DND-41 (cell line): ENCODE measurements at regions not wholly inside any gene's neighbourhood (a gene's known extent, or its start where the extent isn't known, plus 50 kb on each side); places are given as distances from the start of the nearest gene placed in this dataset.

ENCODE experiments used
- ATAC-seq: fragments of 200-7000 bp; cut with Tn5 transposase; 3 replicates; pipeline ENCODE4 v1.9.1; 2021; ENCODE audit warnings: low read depth; ENCODE audit not compliant: insufficient read depth
- DNase-seq: peaks from one replicate; pipeline ENCODE4 v3.0.0-alpha.2; 2020
- H2AFZ ChIP-seq: 2 replicates; pipeline ENCODE4 v1.6.0; 2012; ENCODE audit warnings: low read depth, low read length
- H3K27ac ChIP-seq: 2 replicates; pipeline ENCODE4 v1.5.1; 2012; ENCODE audit warnings: low read length, inconsistent platforms
- H3K27me3 ChIP-seq: fragments of 200-600 bp; sonication (generic); 2 replicates; pipeline ENCODE4 v1.6.0; 2012; ENCODE audit warnings: low read length, mild to moderate bottlenecking, inconsistent platforms; ENCODE audit not compliant: insufficient read depth, poor library complexity
- H3K36me3 ChIP-seq: 2 replicates; pipeline ENCODE4 v1.5.1; 2012; ENCODE audit warnings: low read length, inconsistent platforms; ENCODE audit not compliant: insufficient read depth
- H3K4me1 ChIP-seq: 2 replicates; pipeline ENCODE4 v1.5.1; 2012; ENCODE audit warnings: mild to moderate bottlenecking, low read length; ENCODE audit not compliant: insufficient read depth
- H3K4me2 ChIP-seq: 2 replicates; pipeline ENCODE4 v1.6.0; 2012; ENCODE audit warnings: mild to moderate bottlenecking, moderate library complexity, low read length, inconsistent platforms; ENCODE audit not compliant: insufficient read depth
- H3K4me3 ChIP-seq, 2 experiments: fragments of 200-600 bp in 1 of 2; shearing (Covaris generic) in 1 of 2; 2 replicates each; pipeline ENCODE4 v1.5.1; 2012 to 2016; ENCODE audit warnings: inconsistent platforms in 2 of 2, low read length in 2 of 2, mild to moderate bottlenecking in 2 of 2, low read depth in 1 of 2, moderate library complexity in 1 of 2
- H3K79me2 ChIP-seq: 2 replicates; pipeline ENCODE4 v1.6.0; 2012; ENCODE audit warnings: low read length, inconsistent platforms; ENCODE audit not compliant: insufficient read depth
- H3K9ac ChIP-seq: 2 replicates; pipeline ENCODE4 v1.6.0; 2012; ENCODE audit warnings: low read depth, mild to moderate bottlenecking, inconsistent platforms, low read length, moderate library complexity
- H3K9me3 ChIP-seq: 2 replicates; pipeline ENCODE4 v1.5.1; 2012; ENCODE audit warnings: low read length, moderate library complexity, mild to moderate bottlenecking, inconsistent platforms; ENCODE audit not compliant: insufficient read depth, severe bottlenecking
- H4K20me1 ChIP-seq: 2 replicates; pipeline ENCODE4 v1.6.0; 2012; ENCODE audit warnings: low read length; ENCODE audit not compliant: insufficient read depth
- CTCF ChIP-seq: IDR thresholded peaks from 2 replicates; pipeline ENCODE4 v1.5.1; 2012; ENCODE audit warnings: borderline replicate concordance, low read length, moderate library complexity, mild to moderate bottlenecking; ENCODE audit not compliant: poor library complexity, severe bottlenecking; ENCODE audit errors: extremely low read depth
- EZH2 ChIP-seq: IDR thresholded peaks from 3 replicates; pipeline ENCODE4 v1.6.1; 2012; ENCODE audit warnings: borderline replicate concordance, low read depth, mild to moderate bottlenecking, moderate library complexity, low read length, inconsistent platforms; ENCODE audit not compliant: severe bottlenecking

GRCh38 chr12:47326190-47326589 lies 246.4 kb upstream of the AMIGO2 start:
- H2AFZ ChIP-seq: no peak overlapping the region
- H3K27me3 ChIP-seq: no peaks in the 10 kb centered on the region
- H3K4me1 ChIP-seq: no peaks in the 10 kb centered on the region
- H3K36me3 ChIP-seq: no peaks in the 10 kb centered on the region
- H3K9me3 ChIP-seq: no peaks in the 10 kb centered on the region
- H3K4me2 ChIP-seq: no peak overlapping the region
- DNase-seq: no peak
- TF ChIP-seq CTCF (no peak), EZH2 (no peak)
- no peaks in the 10 kb centered on the region for H3K79me2 ChIP-seq
- H3K9ac ChIP-seq: no peak overlapping the region
- no peak overlapping the region for H3K27ac ChIP-seq
- ATAC-seq: no peak
- H4K20me1 ChIP-seq: no peaks in the 10 kb centered on the region
- H3K4me3 ChIP-seq: no peak overlapping the region

- no peaks in the 10 kb centered on the region for H3K79me2 ChIP-seq
- no peaks in the 10 kb centered on the region for H3K9me3 ChIP-seq
- H3K27ac ChIP-seq: no peak overlapping the region
- no peaks in the 10 kb centered on the region for H4K20me1 ChIP-seq
- ATAC-seq (no peak), DNase-seq (no peak)
- no peak overlapping the region for H3K4me2 ChIP-seq
- TF ChIP-seq EZH2: no peak
- TF ChIP-seq CTCF: no peak
- no peaks in the 10 kb centered on the region for H3K4me1 ChIP-seq
- no peaks in the 10 kb centered on the region for H3K27me3 ChIP-seq
- no peak overlapping the region for H3K4me3 ChIP-seq
- H2AFZ ChIP-seq: no peak overlapping the region
- no peak overlapping the region for H3K9ac ChIP-seq
- no peaks in the 10 kb centered on the region for H3K36me3 ChIP-seq
These were observed 244.0 kb upstream of the AMIGO2 start for GRCh38 chr12:47323802-47324201.

GRCh38 chr12:47321436-47321835 lies 241.7 kb upstream of the AMIGO2 start:
- DNase-seq (no peak), ATAC-seq (no peak)
- H3K4me2 ChIP-seq: no peak overlapping the region
- H3K36me3 ChIP-seq: no peaks in the 10 kb centered on the region
- TF ChIP-seq EZH2 (no peak), CTCF (no peak)
- no peak overlapping the region for H3K4me3 ChIP-seq
- no peaks in the 10 kb centered on the region for H3K79me2 ChIP-seq
- H3K9me3 ChIP-seq: no peaks in the 10 kb centered on the region
- no peaks in the 10 kb centered on the region for H3K27me3 ChIP-seq
- H3K27ac ChIP-seq: no peak overlapping the region
- H3K4me1 ChIP-seq: peaks cover 4% of the 10 kb centered on the region; the same call in 1 of the 2 replicates
- no peak overlapping the region for H2AFZ ChIP-seq
- H3K9ac ChIP-seq: no peak overlapping the region
- H4K20me1 ChIP-seq: no peaks in the 10 kb centered on the region

- H3K79me2 ChIP-seq: no peaks in the 10 kb centered on the region
- H3K4me1 ChIP-seq: peaks cover 4% of the 10 kb centered on the region; the same call in 1 of the 2 replicates
- no peak overlapping the region for H2AFZ ChIP-seq
- no peaks in the 10 kb centered on the region for H4K20me1 ChIP-seq
- H3K36me3 ChIP-seq: no peaks in the 10 kb centered on the region
- H3K4me3 ChIP-seq: no peak overlapping the region
- DNase-seq (no peak), ATAC-seq (0 out of 3 replicates have a peak, but pooled peaks have one; percentile 44)
- H3K4me2 ChIP-seq: no peak overlapping the region
- H3K27me3 ChIP-seq: no peaks in the 10 kb centered on the region
- H3K9ac ChIP-seq: no peak overlapping the region
- TF ChIP-seq CTCF: no peak
- TF ChIP-seq EZH2: no peak
- no peaks in the 10 kb centered on the region for H3K9me3 ChIP-seq
- H3K27ac ChIP-seq: no peak overlapping the region
These were observed 240.0 kb upstream of the AMIGO2 start for GRCh38 chr12:47319746-47320145.
